ENCODE measurements at regions not wholly inside any gene's neighbourhood (a gene's known extent, or its start where the extent isn't known, plus 50 kb on each side); places are given as distances from the start of the nearest gene placed in this dataset.

GRCh38 chr1:198087831-198088230 lies 69.0 kb upstream of the NEK7 start:
- no peaks in the 10 kb centered on the region; a peak in 1 of 4 replicates for H3K27me3 ChIP-seq (replicated peaks in 1 of 2; ENCODE audit: control insufficient read depth in 2 of 2, insufficient read depth in 2 of 2, low read length in 1 of 2)

More at GRCh38 chr1:198087831-198088230, 69.0 kb upstream of the NEK7 start:
- no peak overlapping the region for H3K9ac ChIP-seq (ENCODE audit: control insufficient read depth, insufficient read depth, low read length)
- H3K79me2 ChIP-seq (ENCODE audit: control insufficient read depth, insufficient read depth, low read length): no peaks in the 10 kb centered on the region
- no peak for FAIRE-seq
- no TSS peak for BruUV-seq (replicated peaks)
- H3K9me3 ChIP-seq (replicated peaks; ENCODE audit: control insufficient read depth, insufficient read depth, low read length): no peaks in the 10 kb centered on the region
- H2AFZ ChIP-seq (ENCODE audit: control insufficient read depth, low read depth, low read length): no peak overlapping the region
- no peaks in the 10 kb centered on the region for H3K4me1 ChIP-seq (ENCODE audit: control insufficient read depth, insufficient read depth, low read length)
- 0% methylated on average over 1 of the region's 1 CpG for WGBS (ENCODE audit: insufficient coverage, insufficient replicate concordance, low lambda C conversion rate, missing lambda C conversion rate)
- H4K20me1 ChIP-seq (ENCODE audit: control insufficient read depth, insufficient read depth): no peaks in the 10 kb centered on the region
- no peak overlapping the region for H3K27ac ChIP-seq (ENCODE audit: control insufficient read depth, insufficient read depth)
- H3K4me2 ChIP-seq (ENCODE audit: control insufficient read depth, insufficient read depth): no peak overlapping the region
- ChIA-PET SMC1A (ENCODE audit: uncharacterized antibody, unreplicated experiment) (interaction anchor here (0.7 to 1.8 kb wide), 9 partner anchors 48 to 602 kb away, joined by 3 to 10 read pairs (median 4); no protein-coding TSS in a partner anchor), POLR2A (no interaction called here), RAD21 (ENCODE audit: unreplicated experiment) (interaction anchor here (1.3 to 1.7 kb wide), 2 partner anchors 269 to 380 kb away, joined by 4 read pairs; no protein-coding TSS in a partner anchor), CTCF (interaction anchor here (0.9 to 2.1 kb wide), 11 partner anchors 9 to 377 kb away, joined by 3 to 19 read pairs (median 4); no protein-coding TSS in a partner anchor)
- no peak for DNase-seq (ENCODE audit: low read depth, low spot score)
- no peaks in the 10 kb centered on the region for H3K36me3 ChIP-seq (ENCODE audit: control insufficient read depth in 2 of 2, insufficient read depth in 2 of 2, low read length in 1 of 2)
- H3K4me3 ChIP-seq: no peak overlapping the region
- intact Hi-C loops (cut with micrococcal nuclease; ENCODE audit: unreplicated experiment): loop anchor here (1.0 to 5.0 kb wide), 5 partner anchors 68 to 599 kb away; partner anchors contain the start of gene NEK7
- TF ChIP-seq WRNIP1 (IDR thresholded peaks at IDR 0.05; ENCODE audit: borderline replicate concordance, low read depth, low read length): no peak
- TF ChIP-seq, protein P1, sequence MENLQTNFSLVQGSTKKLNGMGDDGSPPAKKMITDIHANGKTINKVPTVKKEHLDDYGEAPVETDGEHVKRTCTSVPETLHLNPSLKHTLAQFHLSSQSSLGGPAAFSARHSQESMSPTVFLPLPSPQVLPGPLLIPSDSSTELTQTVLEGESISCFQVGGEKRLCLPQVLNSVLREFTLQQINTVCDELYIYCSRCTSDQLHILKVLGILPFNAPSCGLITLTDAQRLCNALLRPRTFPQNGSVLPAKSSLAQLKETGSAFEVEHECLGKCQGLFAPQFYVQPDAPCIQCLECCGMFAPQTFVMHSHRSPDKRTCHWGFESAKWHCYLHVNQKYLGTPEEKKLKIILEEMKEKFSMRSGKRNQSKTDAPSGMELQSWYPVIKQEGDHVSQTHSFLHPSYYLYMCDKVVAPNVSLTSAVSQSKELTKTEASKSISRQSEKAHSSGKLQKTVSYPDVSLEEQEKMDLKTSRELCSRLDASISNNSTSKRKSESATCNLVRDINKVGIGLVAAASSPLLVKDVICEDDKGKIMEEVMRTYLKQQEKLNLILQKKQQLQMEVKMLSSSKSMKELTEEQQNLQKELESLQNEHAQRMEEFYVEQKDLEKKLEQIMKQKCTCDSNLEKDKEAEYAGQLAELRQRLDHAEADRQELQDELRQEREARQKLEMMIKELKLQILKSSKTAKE (IDR thresholded peaks at IDR 0.05; ENCODE audit: low read depth, poor library complexity, severe bottlenecking): no peak
- no peak for ATAC-seq
- in situ Hi-C loops (cut with MboI): loop anchor here (10.0 kb wide), 1 partner anchor 597 kb away; no protein-coding TSS in a partner anchor
